Lower lobe of right lung (tissue), 2 donors: ENCODE measurements at regions not wholly inside any gene's neighbourhood (a gene's known extent, or its start where the extent isn't known, plus 50 kb on each side); places are given as distances from the start of the nearest gene placed in this dataset.
A peak's percentile ranks its signal among the peaks of the same experiment; 100 is the strongest.

ENCODE experiments used
- ATAC-seq, 2 donors: fragments of 200-7000 bp; cut with Tn5 transposase; one replicate each; pipeline ENCODE4 v1.9.1; 2020 to 2022; ENCODE audit warnings: mild to moderate bottlenecking in 2 of 2, moderate library complexity in 2 of 2
- DNase-seq: peaks from one replicate; pipeline ENCODE4 v3.0.0-alpha.2; 2020
- H3K27ac ChIP-seq: fragments of 200-600 bp; one replicate; pipeline ENCODE4 v1.8.0; 2022
- H3K27me3 ChIP-seq: fragments of 200-600 bp; one replicate; pipeline ENCODE4 v1.8.0; 2022; ENCODE audit warnings: low read depth
- H3K36me3 ChIP-seq: fragments of 200-600 bp; one replicate; pipeline ENCODE4 v1.8.0; 2022; ENCODE audit warnings: mild to moderate bottlenecking
- H3K4me1 ChIP-seq: fragments of 200-600 bp; one replicate; pipeline ENCODE4 v1.8.0; 2022
- H3K4me3 ChIP-seq: fragments of 200-600 bp; one replicate; pipeline ENCODE4 v1.8.0; 2022; ENCODE audit warnings: mild to moderate bottlenecking
- H3K9me3 ChIP-seq: fragments of 200-600 bp; one replicate; pipeline ENCODE4 v1.8.0; 2022
- intact Hi-C: fragments of 100-400 bp; cut with DNase I; formaldehyde crosslinking; loops from one replicate; pipeline ENCODE4 v1.11.0; 2022
- TF ChIP-seq, protein P1 (sequence below): fragments of 200-600 bp; IDR thresholded peaks from one replicate; pipeline ENCODE4 v1.8.0; 2022; ENCODE audit warnings: antibody characterized with exemption, mild to moderate bottlenecking
- donor health status: DM: no; HTN: yes; CAD: no; lungs with severe emphysema.

GRCh38 chr16:9647981-9648701, 534.1 kb downstream of the GRIN2A start:
- intact Hi-C loops, result no loop called here
- Histone ChIP-seq H3K27me3 (no peaks in the 10 kb centered on the region), H3K27ac (no peak overlapping the region), H3K36me3 (no peaks in the 10 kb centered on the region), H3K4me3 (no peak overlapping the region), H3K4me1 (no peaks in the 10 kb centered on the region), H3K9me3 (no peaks in the 10 kb centered on the region)
- ATAC-seq (peak; percentile 57 to 60), DNase-seq (no peak)
- TF ChIP-seq, protein P1, sequence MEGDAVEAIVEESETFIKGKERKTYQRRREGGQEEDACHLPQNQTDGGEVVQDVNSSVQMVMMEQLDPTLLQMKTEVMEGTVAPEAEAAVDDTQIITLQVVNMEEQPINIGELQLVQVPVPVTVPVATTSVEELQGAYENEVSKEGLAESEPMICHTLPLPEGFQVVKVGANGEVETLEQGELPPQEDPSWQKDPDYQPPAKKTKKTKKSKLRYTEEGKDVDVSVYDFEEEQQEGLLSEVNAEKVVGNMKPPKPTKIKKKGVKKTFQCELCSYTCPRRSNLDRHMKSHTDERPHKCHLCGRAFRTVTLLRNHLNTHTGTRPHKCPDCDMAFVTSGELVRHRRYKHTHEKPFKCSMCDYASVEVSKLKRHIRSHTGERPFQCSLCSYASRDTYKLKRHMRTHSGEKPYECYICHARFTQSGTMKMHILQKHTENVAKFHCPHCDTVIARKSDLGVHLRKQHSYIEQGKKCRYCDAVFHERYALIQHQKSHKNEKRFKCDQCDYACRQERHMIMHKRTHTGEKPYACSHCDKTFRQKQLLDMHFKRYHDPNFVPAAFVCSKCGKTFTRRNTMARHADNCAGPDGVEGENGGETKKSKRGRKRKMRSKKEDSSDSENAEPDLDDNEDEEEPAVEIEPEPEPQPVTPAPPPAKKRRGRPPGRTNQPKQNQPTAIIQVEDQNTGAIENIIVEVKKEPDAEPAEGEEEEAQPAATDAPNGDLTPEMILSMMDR, result peak; percentile 60

DNA sequence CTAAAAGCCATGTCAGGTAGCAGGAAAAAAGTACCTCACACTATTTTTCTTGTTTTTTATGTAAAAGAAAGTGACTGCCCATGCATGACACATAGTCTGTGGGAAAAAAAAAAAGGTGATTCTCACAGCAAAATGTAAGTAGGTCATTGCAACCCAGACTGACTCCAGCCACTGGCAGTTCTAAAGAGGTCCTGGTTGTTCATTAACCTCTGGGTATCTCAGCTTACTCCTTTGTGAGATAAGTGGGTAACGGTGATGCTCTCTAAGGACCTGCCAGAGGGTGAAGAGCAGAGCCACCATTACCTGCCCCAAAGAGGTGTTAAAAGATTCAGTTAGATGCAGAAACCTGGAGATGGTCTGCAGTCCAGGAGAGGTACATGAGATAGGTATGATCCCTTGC, 531.9 kb downstream of the GRIN2A start:
- ATAC-seq (no peak), DNase-seq (no peak)
- Histone ChIP-seq H3K36me3 (no peaks in the 10 kb centered on the region), H3K27me3 (no peaks in the 10 kb centered on the region), H3K27ac (no peak overlapping the region), H3K4me1 (no peaks in the 10 kb centered on the region), H3K9me3 (no peaks in the 10 kb centered on the region), H3K4me3 (no peak overlapping the region)
- intact Hi-C loops, result no loop called here
- TF ChIP-seq, protein P1, result no peak

- no peaks in the 10 kb centered on the region for H3K36me3 ChIP-seq
- intact Hi-C loops, result no loop called here
- ATAC-seq (no peak), DNase-seq (no peak)
- no peak overlapping the region for H3K4me3 ChIP-seq
- no peak overlapping the region for H3K27ac ChIP-seq
- H3K9me3 ChIP-seq, result no peaks in the 10 kb centered on the region
- TF ChIP-seq, protein P1, result no peak
- no peaks in the 10 kb centered on the region for H3K4me1 ChIP-seq
- no peaks in the 10 kb centered on the region for H3K27me3 ChIP-seq
Observed at GRCh38 chr16:9655051-9655450, 527.2 kb downstream of the GRIN2A start.

DNA sequence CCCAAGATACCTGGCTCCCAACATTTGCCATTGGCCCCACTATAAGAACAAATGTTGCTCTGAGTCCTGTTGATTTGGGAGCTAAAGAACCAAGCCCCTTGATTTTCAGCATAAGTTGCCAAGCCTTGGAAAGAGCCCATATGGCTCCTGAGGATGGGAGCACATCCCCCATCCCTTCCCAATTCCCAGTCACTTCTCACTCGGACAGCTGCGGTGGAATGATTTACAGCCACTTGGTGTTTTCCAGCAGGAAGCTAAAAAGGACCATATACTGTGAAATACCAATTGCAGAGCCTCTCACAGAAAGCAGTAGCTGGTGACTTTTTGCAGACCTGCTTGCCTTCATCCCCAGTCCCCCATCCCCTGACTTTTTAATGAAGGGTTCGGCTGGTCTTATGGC, 524.6 kb downstream of the GRIN2A start:
- TF ChIP-seq, protein P1, result no peak
- H3K4me3 ChIP-seq, result no peak overlapping the region
- no peak overlapping the region for H3K27ac ChIP-seq
- no peak for ATAC-seq
- DNase-seq, result no peak
- intact Hi-C loops, result no loop called here
- no peaks in the 10 kb centered on the region for H3K4me1 ChIP-seq
- H3K27me3 ChIP-seq, result no peaks in the 10 kb centered on the region
- no peaks in the 10 kb centered on the region for H3K9me3 ChIP-seq
- H3K36me3 ChIP-seq, result no peaks in the 10 kb centered on the region

- ATAC-seq (no peak), DNase-seq (no peak)
- H3K36me3 ChIP-seq, result no peaks in the 10 kb centered on the region
- no peaks in the 10 kb centered on the region for H3K9me3 ChIP-seq
- H3K27me3 ChIP-seq, result no peaks in the 10 kb centered on the region
- no peaks in the 10 kb centered on the region for H3K4me1 ChIP-seq
- H3K27ac ChIP-seq, result no peak overlapping the region
- TF ChIP-seq, protein P1, result no peak
- intact Hi-C loops, result no loop called here
- H3K4me3 ChIP-seq, result no peak overlapping the region
Observed at GRCh38 chr16:9658164-9658563, 524.1 kb downstream of the GRIN2A start.
